ENCODE measurements at regions not wholly inside any gene's neighbourhood (a gene's known extent, or its start where the extent isn't known, plus 50 kb on each side); places are given as distances from the start of the nearest gene placed in this dataset.
A peak's percentile ranks its signal among the peaks of the same experiment; 100 is the strongest.
"Not testable (repeated sequence)": the region's sequence is repeated elsewhere in the genome, so short reads cannot be mapped to it uniquely, and the experiment has no call there.

- DNase-seq = no peak
Observed at GRCh38 chr1:14420686-14421085, 177.8 kb upstream of the KAZN start.

- DNase-seq = no peak
Observed at GRCh38 chr1:14421295-14421976, 177.0 kb upstream of the KAZN start.

DNA sequence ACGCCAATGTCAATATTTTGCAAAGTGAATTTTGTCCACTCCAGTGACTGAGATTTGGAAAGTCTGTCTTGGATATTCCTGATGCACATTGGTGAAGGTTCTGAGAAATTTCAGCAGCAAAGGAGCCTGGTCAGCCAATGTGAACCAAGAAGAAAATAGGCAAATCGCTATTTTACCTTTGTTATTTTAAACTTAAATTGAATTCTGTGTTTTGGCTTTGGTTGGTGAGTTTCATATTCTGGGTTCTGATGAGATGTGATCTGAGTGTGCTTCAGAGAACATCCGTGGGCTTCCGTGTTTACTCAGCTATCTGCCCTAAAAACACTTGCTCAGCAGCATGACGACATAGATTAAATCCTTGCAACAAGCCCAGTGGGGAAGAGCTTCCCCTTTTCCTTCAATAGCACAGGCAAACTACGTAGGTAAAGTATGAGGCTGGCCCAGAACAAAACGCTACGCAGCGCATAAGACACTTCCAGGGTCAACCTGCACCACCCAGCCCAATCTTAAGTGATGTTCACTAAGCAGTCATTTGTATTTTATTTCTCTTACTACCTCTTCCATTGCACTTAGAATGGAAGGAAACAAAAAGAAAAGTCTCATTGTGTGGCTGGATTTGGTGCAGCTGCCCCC lies 176.4 kb upstream of the KAZN start:
- no peak for DNase-seq

GRCh38 chr1:14424325-14425002 lies 174.0 kb upstream of the KAZN start:
- DNase-seq = no peak

- DNase-seq = no peak
Observed at GRCh38 chr1:14426854-14427253, 171.6 kb upstream of the KAZN start.

- no peak for DNase-seq
Observed at GRCh38 chr1:14429577-14429976, 168.9 kb upstream of the KAZN start.

DNA sequence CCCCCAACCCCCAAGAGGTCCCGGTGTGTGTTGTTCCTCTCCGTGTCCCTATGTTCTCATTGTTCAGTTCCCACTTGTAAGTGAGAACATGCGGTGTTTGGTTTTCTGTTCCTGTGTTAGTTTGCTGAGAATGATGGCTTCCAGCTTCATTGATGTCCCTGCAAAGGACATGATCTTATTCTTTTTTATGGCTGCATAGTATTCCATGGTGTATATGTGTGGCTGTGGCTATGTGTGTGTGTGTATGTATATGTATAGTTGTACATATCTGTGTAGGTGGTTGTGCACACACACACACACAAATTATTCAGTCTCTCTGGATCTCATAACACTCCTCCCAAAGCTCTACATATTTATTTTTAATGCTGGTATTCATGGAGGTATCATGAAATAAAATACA lies 165.8 kb upstream of the KAZN start:
- DNase-seq = not testable (repeated sequence)

- DNase-seq = no peak
Observed at GRCh38 chr1:14435368-14436023, 163.0 kb upstream of the KAZN start.

DNA sequence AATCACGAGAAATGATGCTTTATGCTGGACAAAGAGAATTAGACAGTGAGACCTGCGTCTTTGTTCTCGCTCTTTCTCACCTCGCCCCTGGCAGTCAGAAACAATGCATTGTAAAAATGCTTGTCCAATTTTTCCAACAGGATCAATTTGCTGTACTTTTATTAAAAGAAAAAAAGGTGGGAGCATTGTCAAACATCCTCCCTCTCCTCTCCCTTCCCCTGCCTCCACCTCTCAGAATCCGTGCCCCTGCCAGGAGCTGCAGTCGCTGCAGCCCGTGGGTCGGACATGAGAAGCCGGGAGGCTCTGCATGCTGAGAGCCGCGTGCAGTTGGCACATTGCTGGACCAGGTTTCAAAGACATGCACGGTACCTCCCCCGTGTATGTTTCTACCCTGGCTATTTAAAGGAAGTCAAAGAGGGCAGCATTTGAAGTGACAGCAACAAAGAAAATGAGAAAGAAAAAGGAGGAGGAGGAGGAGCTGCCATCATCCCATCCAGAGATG lies 161.0 kb upstream of the KAZN start:
- no peak for DNase-seq

DNA sequence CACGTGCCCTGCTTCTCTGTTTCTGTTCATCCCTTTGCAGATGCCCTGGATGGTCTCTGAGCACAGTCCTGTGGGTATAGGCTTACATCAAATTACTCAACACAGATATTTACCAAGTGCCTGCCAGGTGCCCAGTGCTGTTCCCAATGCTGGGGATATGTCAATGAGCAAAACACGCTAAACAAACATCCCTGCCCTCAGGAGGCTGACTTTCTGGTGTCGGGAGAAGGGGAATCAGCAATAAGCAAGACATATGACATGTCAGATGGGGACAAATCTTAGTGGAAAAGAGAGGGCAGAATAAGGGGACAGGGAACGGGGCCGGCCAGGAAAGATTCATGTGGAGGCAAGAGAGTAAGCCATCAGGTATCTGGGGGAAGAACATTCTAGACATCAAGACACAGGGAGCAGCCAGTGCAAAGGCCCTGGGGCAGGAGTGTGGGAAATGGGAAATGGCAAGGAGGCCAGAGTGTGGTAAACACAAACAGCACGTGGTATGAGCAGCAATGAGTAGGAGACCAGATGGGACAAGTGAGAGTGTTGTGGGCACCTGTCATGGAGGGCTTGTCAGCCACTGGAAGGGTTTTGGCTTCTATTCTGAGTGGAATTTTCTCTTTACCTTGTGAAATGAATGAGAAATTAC lies 160.2 kb upstream of the KAZN start:
- DNase-seq = no peak

DNA sequence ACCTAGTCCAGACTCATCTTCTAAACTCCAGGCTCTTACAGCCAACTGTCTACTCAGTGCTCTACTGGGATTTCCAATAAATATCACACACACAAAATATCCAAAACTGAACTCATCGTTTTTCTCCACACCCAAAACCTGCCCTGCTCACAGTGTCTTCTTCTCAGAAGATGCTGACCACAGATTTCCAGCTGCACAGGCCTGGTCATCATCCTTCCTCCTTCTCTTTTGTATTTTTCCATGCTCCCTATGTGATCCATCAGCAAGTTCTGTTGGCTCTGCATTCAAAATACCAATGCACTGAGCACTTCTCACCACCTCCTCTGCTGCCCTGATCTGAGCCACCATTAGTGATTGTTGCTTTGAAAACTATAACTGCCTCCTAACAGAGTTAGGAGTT lies 159.5 kb upstream of the KAZN start:
- DNase-seq = no peak

DNA sequence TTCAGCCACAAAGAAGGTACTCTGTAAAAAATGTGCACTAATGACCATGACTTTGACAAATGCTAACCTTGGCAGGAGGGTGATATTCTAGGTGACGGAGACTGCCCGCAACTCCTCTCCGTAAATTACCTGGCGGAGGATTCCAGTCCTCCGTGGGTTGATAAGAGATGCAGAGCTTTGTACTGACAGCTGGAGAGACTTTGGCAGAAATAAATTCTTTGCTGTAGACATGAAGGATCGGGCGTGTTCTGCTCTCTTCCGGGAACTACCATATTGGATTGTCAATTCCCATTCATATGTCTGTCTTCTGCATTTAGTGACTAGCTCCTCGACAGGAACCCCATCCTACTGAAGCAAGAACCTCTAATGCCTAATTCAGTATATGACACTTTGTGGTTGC lies 158.3 kb upstream of the KAZN start:
- DNase-seq = no peak

DNA sequence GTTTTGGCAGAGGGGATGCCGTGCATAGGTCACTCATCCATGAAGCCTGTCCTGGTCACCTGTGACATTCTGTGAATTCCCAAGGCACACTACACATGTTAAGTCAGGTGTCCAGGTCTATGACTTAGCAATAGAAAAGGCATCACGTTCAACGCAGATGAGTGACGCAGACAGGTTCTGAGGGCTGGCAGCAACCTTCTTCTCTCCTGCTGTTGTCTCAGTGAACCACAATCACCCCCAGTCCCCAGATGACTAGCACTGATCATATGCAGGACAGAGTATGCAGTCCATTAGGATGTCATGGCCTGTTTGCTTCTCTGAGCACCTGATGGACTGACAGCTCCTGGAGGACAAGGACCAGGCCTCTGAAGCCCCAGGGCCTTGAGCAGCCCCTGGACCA lies 157.8 kb upstream of the KAZN start:
- DNase-seq = no peak

GRCh38 chr1:14441302-14441741 lies 157.2 kb upstream of the KAZN start:
- DNase-seq = peak; percentile 62

GRCh38 chr1:14442669-14443068 lies 155.8 kb upstream of the KAZN start:
- no peak for DNase-seq

DNA sequence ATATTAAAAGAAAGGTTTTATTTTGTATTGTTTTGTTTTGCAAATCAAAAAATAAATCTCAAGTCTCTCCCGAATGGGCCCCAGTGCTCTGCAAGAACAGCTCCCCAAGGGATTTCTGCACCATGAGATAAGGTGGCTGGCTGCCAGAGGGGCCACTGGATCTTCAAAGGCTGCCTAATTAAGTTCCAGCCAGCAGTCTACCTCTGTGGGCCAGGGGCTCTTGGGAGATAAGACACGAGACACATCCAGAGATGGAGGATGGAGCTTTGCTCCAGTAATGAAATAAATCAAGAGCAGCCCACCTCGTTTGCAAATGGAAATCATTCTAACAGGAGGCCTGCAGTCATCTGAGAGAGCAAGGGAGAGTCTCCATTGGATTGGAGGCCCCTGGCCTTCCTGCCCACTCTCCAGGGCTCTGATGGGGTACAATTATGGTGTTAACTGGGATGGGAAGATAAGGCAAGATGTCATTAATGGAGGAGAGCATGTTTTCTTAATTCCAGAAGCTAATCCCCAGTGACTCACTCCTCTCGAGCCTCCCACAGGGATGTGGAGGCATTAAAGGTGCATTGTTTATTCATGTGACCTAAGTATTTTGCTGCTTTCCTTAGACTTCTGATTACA lies 155.2 kb upstream of the KAZN start:
- peak; percentile 8 for DNase-seq

DNA sequence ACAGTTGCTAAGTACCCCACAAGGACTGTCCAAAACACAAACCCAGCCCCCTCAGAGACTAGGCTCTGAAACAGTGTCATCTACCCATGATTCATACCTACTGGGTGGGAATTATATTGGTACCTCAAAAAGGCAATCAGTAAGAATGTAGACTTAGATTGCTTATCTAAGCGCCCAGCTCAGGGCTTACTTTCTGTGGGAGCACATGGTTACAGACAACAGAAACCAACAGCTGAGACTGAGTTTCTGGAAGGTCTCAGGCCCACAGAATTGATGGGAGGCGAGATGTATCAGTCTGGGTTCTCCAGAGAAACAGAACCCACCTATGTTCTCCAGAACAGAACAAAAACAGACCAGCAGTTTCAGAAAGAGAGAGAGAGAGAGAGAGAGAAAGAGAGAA lies 147.3 kb upstream of the KAZN start:
- DNase-seq = no peak

GRCh38 chr1:14452551-14452950 lies 145.9 kb upstream of the KAZN start:
- no peak for DNase-seq

DNA sequence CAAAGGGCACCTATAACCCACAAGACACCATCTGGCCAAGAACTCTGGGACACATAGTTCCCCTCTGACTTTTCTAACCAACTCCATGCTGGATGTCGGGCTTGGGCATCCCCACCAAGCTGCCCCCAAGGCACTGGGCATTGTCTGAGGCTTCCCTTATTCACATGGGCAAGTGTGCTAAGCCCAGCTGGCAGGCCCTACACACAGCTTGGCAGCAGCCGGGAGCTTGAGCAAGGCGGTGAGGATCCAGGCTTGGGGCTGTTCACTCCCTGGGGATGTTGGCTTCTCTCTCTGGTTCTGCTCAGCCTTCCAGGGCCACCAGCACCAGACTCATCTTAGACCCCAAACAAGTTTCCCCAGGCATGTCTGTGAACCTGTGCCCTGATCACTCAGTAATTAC lies 138.3 kb upstream of the KAZN start:
- DNase-seq = no peak

DNA sequence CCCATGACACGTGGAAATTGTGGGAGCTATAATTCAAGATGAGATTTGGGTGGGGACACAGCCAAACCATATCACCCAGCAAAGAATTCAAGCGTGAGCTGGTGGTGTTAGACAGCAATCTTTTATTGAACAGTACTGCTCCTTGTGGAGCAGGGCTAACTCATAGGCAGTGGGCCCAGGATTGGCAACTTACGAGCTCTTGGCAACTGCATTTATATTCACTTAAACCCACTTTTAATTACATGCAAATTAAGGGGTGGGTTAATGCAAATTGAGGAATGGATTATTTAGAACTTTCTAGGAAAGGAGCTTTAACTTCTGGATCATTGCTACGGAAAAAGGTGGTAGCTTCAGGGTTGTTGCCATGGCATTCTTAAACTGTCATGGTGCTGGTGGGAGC lies 135.6 kb upstream of the KAZN start:
- DNase-seq = no peak

- DNase-seq = no peak
Observed at GRCh38 chr1:14466006-14466405, 132.5 kb upstream of the KAZN start.

DNA sequence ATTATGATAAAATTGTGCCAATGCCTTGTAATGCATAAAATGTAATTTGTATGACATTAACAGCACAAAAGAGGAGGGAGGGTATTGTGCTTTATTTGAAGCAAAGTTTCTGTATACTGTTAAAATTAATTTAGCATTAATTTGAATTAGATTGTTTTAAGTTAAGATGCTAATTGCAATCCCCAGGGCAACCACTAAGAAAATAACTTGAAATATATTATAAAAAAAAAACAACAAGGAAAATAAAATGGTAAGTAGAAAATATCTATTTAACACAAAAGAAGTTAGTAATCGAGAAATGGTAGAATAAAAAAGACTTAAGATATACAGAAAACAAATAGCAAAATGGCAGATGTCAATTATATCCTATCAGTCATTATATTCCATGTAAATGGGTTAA lies 131.4 kb upstream of the KAZN start:
- no peak for DNase-seq

GRCh38 chr1:14468751-14469150 lies 129.7 kb upstream of the KAZN start:
- no peak for DNase-seq

Data from EL (cell line).